Cerebellar cortex (tissue), 1 donor: ENCODE measurements at regions not wholly inside any gene's neighbourhood (a gene's known extent, or its start where the extent isn't known, plus 50 kb on each side); places are given as distances from the start of the nearest gene placed in this dataset.
A peak's percentile ranks its signal among the peaks of the same experiment; 100 is the strongest.
"Not testable (repeated sequence)": the region's sequence is repeated elsewhere in the genome, so short reads cannot be mapped to it uniquely, and the experiment has no call there.

Experiments
- DNase-seq: peaks from one replicate; pipeline ENCODE4 v3.0.0-alpha.2; 2015; ENCODE audit warnings: low spot score

DNA sequence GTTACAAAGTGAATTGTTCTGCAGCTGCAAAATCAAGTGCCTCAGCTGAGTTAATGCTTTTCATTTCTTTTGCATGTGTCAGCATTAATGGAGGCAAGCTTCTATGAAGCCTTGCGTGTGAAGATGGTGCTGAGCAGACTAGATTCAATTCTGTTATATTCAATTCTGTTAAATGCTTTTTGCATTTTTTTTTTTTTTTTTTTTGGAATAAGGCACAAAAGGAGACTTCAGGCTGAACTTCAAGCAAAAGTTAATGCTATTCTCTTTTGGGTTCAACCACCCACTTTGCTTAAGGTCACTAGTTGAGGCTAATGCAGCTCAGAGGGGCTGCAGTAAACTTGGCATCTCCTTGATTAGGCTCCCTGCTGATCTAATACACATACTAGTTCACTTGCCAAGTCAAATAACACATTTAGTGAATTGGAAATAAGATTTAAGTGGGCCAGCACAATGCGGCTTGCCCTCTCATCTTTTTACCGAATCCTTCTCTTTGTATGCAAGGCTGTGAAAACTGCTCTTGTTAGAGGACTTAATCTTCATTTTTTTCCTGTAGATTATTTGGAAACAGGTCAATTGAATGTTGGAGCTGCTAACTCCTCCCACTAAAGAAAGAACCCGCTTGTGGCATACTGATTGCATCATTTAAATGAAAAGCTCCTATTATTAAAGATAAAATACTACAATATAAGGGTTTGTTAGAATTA lies 1020.2 kb downstream of the NR2F1-AS1 start:
- DNase-seq = peak; percentile 82

- peak; percentile 86 for DNase-seq
Measured at GRCh38 chr5:92559781-92560180, 1021.2 kb downstream of the NR2F1-AS1 start.

- peak; percentile 79 for DNase-seq
Measured at GRCh38 chr5:92559331-92559730, 1021.7 kb downstream of the NR2F1-AS1 start.

- DNase-seq = no peak
Measured at GRCh38 chr5:92556747-92557146, 1024.3 kb downstream of the NR2F1-AS1 start.

DNA sequence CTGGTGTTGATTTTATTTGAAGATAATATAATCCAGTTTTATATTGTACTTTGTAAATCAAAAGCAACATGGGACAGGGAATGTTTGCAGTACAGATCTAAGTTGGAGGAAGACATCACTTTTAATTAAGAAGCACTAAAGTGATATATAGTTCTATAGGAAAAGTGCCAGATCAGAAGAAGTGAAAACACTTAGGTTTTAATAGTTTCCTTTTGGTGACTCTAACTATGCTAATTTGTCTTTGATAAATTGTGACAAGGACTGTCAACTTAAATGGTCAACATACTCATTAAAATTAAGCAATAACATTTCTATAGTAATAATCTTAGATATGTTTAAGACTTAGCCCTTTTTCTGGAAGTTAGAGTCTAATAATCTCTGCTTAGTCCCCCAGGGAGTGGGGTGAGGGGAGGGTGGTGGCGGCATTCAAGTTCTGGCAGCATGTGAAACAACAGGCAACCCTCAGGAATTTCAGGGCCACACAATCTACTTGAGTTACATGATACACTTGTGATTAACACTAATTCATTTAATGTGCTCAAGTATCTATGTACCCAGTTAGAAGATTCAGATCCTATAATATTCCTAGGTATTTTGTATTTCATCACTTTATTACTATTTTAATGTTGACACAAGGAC lies 1026.5 kb downstream of the NR2F1-AS1 start:
- DNase-seq = peak; percentile 78

DNA sequence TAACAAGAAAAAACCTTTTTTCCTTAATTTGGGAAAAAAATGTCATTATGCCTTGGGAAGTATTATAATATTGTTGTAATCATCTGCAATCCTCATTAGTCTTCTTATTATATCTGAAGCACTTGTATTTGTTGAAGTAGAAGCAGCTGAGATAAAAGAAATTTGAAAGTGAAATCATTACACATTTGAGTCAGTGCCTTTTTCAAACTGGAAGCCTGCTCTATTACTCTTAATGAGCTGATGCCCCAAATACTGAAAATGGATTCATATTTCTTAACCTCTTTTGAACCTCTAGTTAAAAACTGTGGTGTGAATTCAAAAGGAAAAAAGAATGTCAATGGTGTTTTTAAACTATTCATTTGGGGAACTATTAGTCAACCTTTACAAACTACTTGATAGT lies 1027.7 kb downstream of the NR2F1-AS1 start:
- no peak for DNase-seq

GRCh38 chr5:92552206-92553160 lies 1028.5 kb downstream of the NR2F1-AS1 start:
- peak; percentile 66 for DNase-seq

DNA sequence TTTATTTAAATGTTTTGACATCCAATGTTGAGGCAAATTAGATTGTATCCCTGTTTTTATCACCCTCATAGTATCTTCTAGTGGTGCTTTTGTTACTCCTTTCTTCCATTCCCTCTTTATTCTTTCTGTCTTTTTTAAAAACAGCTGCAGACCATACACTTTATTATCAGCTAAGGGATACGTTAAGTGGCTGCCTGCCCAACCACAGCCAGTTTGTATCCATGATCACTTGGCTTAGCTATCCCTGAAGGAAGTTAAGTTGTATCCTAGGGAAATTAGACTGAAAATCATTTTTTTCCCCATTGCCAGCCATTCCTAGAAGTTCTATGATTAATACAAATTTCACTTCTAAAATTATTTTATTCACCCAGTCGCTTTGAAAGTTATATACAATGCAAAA lies 1032.7 kb downstream of the NR2F1-AS1 start:
- DNase-seq = no peak

DNA sequence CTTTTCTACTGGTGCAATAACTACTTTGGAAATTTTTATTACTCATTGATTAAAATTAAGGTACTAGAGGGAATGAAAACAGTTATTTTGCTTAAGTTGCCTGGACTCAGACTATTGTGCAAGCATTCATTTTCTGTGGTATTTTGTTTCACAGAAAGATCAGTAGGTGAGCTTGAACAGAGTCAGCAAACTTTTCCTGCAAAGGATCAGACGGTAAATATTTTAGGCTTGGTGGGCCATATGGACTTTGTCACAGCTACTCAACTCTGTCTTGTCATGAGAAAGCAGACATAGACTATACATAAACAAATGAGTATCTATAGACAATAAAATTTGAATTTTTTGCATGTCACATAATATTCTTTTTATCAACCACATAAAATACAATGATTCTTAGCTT lies 1036.4 kb downstream of the NR2F1-AS1 start:
- DNase-seq = no peak

- no peak for DNase-seq
Measured at GRCh38 chr5:92544036-92544435, 1037.0 kb downstream of the NR2F1-AS1 start.

- DNase-seq = no peak
Measured at GRCh38 chr5:92543201-92543600, 1037.8 kb downstream of the NR2F1-AS1 start.

DNA sequence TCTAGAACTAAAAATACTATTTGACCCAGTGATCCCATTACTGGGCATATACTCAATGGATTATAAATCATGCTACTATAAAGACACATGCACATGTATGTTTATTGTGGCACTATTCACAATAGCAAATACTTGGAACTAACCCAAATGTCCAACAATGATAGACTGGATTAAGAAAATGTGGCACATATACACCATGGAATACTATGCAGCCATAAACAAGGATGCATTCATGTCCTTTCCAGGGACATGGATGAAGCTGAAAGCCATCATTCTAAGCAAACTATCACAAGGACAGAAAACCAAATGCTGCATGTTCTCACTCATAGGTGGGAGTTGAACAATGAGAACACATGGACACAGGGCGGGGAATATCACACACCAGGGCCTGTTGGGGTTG lies 1039.0 kb downstream of the NR2F1-AS1 start:
- not testable (repeated sequence) for DNase-seq

DNA sequence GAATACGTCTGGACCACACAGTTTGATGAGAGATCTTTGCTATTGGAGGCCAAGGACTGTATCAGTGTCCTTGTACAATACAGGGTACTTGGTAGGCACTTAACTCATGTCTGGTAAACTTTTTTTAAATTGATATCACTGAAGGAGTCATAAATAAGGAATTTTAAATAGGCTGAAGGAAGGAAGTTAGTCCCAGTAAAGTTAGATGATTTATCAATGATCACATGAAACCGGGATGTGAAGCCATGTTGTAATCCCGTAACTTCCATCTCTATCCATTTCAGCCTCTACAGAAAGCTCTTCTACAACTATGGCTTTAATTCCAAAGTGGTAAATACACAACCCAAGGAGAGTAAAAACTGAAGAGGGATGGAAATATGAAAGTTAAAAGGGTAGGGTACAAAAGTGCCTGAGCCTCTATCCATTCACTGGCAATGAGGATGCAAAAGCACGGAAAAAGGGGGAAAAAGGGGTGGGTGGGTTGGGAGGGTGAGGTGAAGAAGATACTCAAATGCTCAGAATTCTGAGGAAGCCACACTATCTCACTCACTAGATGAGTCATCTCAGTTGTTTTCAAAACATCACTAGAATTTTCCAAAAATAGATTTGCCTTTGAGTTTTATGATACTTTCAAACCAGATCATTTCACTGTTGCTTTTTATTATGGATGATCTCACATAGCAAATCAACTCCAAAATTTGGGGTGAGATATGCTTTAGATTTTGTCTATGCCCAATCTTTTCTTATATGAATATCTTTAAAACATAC lies 1053.5 kb downstream of the NR2F1-AS1 start:
- no peak for DNase-seq

DNA sequence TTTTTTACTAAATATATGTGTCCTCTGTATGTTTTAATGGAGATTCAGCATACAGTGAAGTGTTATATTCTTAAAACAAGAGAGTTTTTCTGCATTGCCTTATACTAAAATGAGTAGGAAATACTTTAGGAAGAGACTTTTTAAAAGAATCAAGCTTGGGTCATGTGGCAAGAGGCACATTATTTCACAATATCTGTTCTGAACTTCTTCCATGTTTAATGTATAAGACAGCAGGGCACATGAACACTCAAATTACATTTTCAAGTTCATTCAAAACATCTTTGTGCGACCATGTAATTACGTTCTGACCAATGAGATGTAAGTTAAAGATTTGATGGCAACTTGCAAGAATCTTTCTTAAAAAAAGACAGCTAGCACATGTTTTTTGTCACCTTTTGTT lies 1055.9 kb downstream of the NR2F1-AS1 start:
- no peak for DNase-seq

GRCh38 chr5:92519811-92520632 lies 1061.0 kb downstream of the NR2F1-AS1 start:
- no peak for DNase-seq

GRCh38 chr5:92518318-92518904 lies 1062.6 kb downstream of the NR2F1-AS1 start:
- peak; percentile 21 for DNase-seq

DNA sequence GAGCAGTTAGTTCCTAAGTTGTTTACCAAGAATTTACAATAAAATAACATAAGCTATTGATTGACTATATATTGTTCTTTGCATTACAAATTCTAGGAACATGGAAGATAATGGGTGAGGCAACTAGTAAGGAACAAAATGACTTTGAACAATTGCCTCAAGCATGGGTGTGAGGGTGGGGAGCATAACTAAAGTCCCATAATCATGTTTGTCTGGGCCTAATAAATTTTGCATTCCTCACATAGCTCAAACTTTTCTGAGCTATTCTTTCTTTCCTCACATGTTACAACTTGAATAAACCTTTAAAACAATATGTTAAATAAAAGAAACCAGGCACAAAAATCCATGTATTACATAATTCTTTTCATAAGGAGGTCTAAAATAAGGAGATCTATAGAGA lies 1066.1 kb downstream of the NR2F1-AS1 start:
- no peak for DNase-seq

DNA sequence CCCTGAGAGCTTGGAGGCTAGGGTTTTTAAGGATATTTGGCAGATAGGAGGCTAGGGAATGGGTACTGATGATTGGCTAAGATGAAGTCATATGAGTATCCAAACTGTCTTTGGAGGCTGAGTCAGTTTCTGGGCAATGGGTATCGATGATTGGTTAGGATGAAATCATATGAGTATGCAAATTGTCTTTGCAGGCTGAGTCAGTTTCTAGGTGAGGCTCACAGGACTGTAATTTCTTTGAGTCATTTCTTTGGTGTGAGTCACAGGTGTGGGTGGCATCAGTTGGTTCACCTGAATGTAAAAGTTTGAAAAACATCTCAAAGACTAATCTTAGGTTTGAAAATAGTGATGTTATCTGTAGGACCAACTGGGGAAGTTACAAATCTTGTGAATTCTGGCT lies 1068.0 kb downstream of the NR2F1-AS1 start:
- no peak for DNase-seq

DNA sequence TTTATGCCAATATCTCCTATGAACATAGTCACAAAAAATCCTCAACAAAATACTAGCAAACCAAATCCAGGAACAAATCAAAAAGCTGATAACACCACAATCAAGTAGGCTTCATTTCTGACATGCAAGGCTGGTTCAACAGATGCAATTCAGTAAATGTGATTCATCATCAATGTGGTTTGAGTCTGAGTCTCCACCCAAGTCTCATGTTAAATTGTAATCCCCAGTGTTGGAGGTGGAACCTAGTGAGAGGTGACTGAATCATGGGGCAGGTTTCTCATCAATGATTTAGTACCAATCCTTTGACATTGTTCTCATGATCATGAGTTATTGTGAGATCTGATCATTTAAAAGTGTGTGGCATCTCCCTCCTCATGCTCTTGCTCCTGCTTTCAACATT lies 1072.7 kb downstream of the NR2F1-AS1 start:
- no peak for DNase-seq

- DNase-seq = no peak
Measured at GRCh38 chr5:92505925-92506324, 1075.1 kb downstream of the NR2F1-AS1 start.

DNA sequence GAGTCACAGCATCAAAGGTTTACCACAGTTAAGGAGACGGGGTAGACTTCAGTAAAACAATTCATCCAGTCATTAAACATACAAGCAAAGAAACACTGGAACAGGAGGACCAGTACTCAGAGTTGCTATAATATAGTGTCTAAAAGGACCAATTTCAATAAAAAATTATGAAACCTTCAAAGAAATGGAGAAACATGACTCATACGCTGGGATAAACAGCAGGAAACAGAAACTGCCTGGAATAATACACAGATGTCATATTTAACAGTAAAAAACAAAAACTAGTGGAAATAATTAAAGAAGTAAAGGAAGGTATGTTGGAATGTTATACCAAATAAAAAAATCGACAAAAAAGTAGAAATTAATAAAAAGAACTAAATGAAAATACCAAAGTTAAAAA lies 1075.9 kb downstream of the NR2F1-AS1 start:
- DNase-seq = no peak
